ENCODE measurements at regions not wholly inside any gene's neighbourhood (a gene's known extent, or its start where the extent isn't known, plus 50 kb on each side); places are given as distances from the start of the nearest gene placed in this dataset.

DNA sequence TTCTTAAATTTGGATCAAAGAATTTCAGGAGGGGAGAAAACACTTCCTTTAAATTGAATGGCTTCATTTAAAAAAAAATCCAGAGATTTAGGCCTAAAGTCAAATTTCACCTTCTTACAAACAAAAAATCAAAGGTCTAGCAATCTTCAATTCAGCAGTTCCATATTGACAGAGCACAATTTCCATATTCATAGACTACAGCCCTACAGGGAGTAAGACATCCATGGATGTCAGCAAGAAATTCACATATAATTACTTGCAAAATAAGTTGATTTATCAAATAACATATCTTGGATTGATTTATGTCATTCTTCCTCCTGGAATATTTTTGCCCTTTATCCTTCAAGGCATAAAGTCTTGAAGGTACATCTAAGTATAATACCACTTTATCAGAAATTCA lies 103.4 kb downstream of the CNTN3 start:
- H4K20me1 ChIP-seq = no peaks in the 10 kb centered on the region
- H3K9me3 ChIP-seq = no peaks in the 10 kb centered on the region
- no peaks in the 10 kb centered on the region for H3K27me3 ChIP-seq
- H3K36me3 ChIP-seq = no peaks in the 10 kb centered on the region
- no peak overlapping the region for H3K27ac ChIP-seq
- H3K4me3 ChIP-seq = no peak overlapping the region
- no peak overlapping the region for H3K4me2 ChIP-seq
- H3K9ac ChIP-seq = no peak overlapping the region
- no peak for TF ChIP-seq Cebpa-rat (IDR thresholded peaks at IDR 0.05)
- no peaks in the 10 kb centered on the region for H3K4me1 ChIP-seq

DNA sequence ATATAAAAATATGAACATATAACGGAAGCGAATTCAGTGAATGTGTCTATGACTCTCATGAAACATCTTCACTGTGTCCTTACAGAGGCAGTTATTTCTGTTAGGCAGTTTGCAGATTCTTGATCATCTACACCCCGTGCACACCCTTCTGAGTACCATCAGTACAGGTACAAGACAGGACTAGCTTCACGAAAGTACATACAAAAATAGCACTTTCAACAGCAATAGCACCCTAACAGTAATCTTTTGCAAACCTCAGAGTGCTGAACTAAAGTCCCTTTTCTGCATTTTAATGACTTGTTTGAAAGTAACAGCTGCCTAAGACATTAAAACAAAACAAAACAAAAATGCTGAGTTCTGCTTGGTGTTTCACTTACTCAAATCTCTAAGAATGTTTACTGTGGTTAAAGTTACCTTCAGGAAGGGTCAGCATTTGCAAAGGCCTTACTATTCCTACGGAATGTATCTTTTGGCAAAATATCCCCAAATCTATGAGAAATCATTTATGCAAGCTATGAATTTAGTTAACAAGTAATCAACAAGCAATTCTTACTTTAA lies 104.1 kb downstream of the CNTN3 start:
- Histone ChIP-seq H3K4me2 (no peak overlapping the region), H4K20me1 (no peaks in the 10 kb centered on the region), H3K36me3 (no peaks in the 10 kb centered on the region), H3K4me3 (no peak overlapping the region), H3K9me3 (no peaks in the 10 kb centered on the region), H3K27ac (no peak overlapping the region), H3K9ac (no peak overlapping the region), H3K27me3 (no peaks in the 10 kb centered on the region), H3K4me1 (no peaks in the 10 kb centered on the region)
- no peak for TF ChIP-seq Cebpa-rat (IDR thresholded peaks at IDR 0.05)

DNA sequence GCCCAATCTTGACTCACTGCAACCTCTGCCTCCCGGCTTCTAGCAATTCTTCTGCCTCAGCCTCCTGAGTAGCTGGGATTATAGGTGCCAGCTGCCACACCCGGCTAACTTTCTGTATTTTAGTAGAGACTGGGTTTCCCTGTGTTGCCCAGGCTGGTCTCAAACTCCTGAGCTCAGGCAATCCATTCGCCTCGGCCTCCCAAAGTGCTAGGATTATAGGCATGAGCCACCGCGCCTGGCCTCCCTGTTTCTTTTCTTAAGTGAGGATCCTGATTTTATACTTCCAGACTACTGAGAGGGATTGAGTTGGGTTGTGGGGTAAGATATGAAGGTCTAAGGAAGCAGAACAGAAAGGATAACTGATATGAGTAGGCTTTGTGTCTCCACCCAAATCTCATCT lies 106.8 kb downstream of the CNTN3 start:
- Histone ChIP-seq H3K36me3 (no peaks in the 10 kb centered on the region), H4K20me1 (no peaks in the 10 kb centered on the region), H3K27me3 (no peaks in the 10 kb centered on the region), H3K4me1 (no peaks in the 10 kb centered on the region), H3K4me3 (no peak overlapping the region), H3K4me2 (no peak overlapping the region), H3K9me3 (no peaks in the 10 kb centered on the region), H3K9ac (no peak overlapping the region), H3K27ac (no peak overlapping the region)
- no peak for TF ChIP-seq Cebpa-rat (IDR thresholded peaks at IDR 0.05)

DNA sequence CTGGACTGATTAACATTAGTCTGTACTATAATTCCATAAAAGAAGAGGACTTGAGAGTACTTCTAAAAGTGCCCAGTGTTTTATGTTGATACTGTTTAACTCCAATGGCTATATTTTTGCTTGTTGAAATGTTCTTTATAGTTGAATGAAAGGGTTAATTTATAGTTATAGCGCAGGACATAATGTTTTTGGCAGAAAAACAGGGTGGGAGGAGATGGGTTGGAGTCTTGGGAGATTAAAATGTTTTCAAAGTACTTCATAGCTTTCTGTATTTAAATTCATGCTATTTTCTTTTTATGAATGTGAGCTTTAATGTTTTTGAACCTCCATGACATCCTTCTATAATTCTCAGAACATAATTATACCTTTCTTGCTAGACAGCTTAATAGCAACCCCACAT lies 108.2 kb downstream of the CNTN3 start:
- Histone ChIP-seq H3K36me3 (no peaks in the 10 kb centered on the region), H3K4me3 (no peak overlapping the region), H3K27ac (no peak overlapping the region), H4K20me1 (no peaks in the 10 kb centered on the region), H3K9me3 (no peaks in the 10 kb centered on the region), H3K27me3 (no peaks in the 10 kb centered on the region), H3K4me2 (no peak overlapping the region), H3K4me1 (no peaks in the 10 kb centered on the region), H3K9ac (no peak overlapping the region)
- no peak for TF ChIP-seq Cebpa-rat (IDR thresholded peaks at IDR 0.05)

DNA sequence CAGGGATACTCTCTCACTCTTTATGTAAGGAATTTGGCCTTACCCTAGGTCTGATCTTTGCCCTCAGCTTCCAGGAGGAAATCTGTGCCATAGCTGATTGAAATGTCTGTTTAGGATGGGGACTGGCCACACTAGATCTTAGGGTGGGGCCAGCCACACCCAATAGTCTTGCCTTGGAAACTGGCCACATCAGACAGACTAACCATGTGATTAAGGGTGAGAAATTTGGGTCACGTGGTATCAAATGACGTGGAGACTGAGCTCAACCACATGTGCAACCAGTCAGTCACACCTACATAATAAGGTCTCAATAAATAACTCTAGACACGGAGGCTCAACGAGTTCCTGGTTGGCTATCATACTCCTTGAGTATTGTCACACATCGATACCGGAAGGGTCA lies 113.5 kb downstream of the CNTN3 start:
- Histone ChIP-seq H3K9me3 (no peaks in the 10 kb centered on the region), H3K4me2 (no peak overlapping the region), H3K27ac (no peak overlapping the region), H3K36me3 (no peaks in the 10 kb centered on the region), H3K4me1 (no peaks in the 10 kb centered on the region), H3K4me3 (no peak overlapping the region), H3K27me3 (no peaks in the 10 kb centered on the region), H4K20me1 (no peaks in the 10 kb centered on the region), H3K9ac (no peak overlapping the region)
- TF ChIP-seq Cebpa-rat (IDR thresholded peaks at IDR 0.05) = no peak

DNA sequence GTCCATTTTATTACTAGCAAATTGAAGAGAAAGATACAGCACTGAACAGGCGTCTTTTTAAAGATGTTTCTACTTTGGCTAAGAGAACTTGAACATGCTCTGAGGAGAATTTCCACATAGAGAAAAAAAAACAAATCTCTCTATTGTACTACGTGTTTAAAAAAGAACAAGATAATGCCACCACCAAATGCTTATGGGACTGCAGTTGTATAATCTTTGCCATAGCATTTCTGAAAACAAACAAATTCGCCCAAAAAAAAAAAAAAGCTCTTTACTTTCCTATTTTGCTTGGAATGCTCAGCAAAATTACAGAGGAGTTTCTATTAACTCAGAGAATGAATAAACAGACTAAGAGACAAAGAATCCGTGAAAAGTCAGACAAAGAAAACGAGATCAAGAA lies 114.2 kb downstream of the CNTN3 start:
- Histone ChIP-seq H3K4me3 (no peak overlapping the region), H3K9ac (no peak overlapping the region), H4K20me1 (no peaks in the 10 kb centered on the region), H3K4me1 (no peaks in the 10 kb centered on the region), H3K9me3 (no peaks in the 10 kb centered on the region), H3K36me3 (no peaks in the 10 kb centered on the region), H3K4me2 (no peak overlapping the region), H3K27me3 (no peaks in the 10 kb centered on the region), H3K27ac (no peak overlapping the region)
- no peak for TF ChIP-seq Cebpa-rat (IDR thresholded peaks at IDR 0.05)

DNA sequence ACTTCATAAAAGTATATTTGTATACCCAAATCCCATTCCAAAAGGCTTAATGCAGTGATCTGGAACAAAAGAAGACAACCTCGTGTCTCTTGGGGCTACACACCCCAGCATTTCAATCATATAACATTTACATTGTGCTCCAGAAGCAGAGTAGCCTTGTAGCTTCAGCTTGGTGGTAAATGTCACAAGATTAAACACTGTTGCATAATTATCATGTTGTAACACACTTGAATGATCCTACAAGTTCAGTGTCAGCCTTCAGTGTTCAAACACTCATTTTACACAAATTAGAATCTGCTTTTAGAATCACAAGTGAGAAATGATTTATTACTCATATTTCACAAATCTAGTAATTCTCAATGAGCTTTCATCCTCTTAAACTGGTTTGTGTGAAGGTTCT lies 122.6 kb downstream of the CNTN3 start:
- no peaks in the 10 kb centered on the region for H3K36me3 ChIP-seq
- H3K27me3 ChIP-seq = no peaks in the 10 kb centered on the region
- no peak for TF ChIP-seq Cebpa-rat (IDR thresholded peaks at IDR 0.05)
- H3K9me3 ChIP-seq = no peaks in the 10 kb centered on the region
- no peaks in the 10 kb centered on the region for H4K20me1 ChIP-seq
- H3K27ac ChIP-seq = no peak overlapping the region
- no peak overlapping the region for H3K4me2 ChIP-seq
- no peak overlapping the region for H3K9ac ChIP-seq
- H3K4me3 ChIP-seq = no peak overlapping the region
- no peaks in the 10 kb centered on the region for H3K4me1 ChIP-seq

DNA sequence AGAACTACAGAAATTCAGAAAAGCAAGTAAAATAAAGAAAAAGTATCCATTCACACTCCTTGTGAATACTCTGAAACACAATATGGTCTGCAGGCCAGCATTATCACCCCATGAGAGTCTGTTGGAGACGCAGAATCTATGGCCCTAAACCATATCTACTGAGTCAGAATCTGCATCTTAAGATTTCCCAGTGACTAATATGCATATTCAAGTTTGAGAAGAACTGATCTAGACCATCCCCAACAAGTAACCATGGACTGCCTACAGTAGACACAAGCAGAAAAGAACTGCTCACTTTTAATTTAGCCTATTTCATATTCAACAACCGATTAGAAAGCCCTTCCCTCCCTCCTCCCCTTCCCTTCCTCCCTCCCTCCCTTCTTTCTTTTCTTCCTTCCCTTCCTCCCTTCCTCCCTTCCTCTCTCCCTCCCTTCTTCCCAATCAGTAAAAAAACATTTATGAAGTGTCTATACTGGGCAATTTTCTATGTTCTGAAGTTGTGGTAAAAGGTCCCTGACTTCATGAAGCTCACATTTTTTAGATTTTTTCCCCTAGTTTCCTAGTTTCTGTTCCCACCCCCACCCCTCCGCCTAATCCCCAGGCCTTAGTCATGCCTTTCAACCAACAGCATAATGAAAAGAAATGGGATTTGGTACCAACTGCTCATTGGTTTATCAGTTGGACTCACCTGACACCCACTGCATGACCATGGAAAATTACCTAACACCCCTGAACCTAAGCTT lies 125.2 kb downstream of the CNTN3 start:
- Histone ChIP-seq H3K9me3 (no peaks in the 10 kb centered on the region), H3K36me3 (no peaks in the 10 kb centered on the region), H3K4me2 (no peak overlapping the region), H3K9ac (no peak overlapping the region), H3K4me1 (no peaks in the 10 kb centered on the region), H4K20me1 (no peaks in the 10 kb centered on the region), H3K27ac (no peak overlapping the region), H3K27me3 (no peaks in the 10 kb centered on the region), H3K4me3 (no peak overlapping the region)
- no peak for TF ChIP-seq Cebpa-rat (IDR thresholded peaks at IDR 0.05)

DNA sequence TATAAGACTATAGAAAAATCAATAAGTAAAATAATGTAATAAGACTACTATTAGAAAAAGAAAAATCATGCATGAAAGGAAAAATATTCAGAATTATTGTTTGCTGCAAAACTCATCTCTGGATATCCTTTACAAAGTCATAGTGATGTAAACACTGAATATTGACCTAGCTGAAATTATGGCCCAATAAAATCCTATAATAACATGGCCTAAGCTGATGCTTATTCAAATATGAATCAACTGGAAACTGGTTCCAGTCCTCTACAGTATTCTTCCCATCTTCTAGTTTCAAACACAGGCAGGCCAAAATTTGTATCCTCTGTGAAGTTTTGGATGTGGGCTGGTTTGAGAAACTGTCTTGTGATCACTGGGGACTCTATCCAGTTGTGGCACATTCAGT lies 134.5 kb downstream of the CNTN3 start:
- Histone ChIP-seq H3K4me3 (no peak overlapping the region), H3K4me2 (no peak overlapping the region)
- TF ChIP-seq Cebpa-rat (IDR thresholded peaks at IDR 0.05) = no peak

DNA sequence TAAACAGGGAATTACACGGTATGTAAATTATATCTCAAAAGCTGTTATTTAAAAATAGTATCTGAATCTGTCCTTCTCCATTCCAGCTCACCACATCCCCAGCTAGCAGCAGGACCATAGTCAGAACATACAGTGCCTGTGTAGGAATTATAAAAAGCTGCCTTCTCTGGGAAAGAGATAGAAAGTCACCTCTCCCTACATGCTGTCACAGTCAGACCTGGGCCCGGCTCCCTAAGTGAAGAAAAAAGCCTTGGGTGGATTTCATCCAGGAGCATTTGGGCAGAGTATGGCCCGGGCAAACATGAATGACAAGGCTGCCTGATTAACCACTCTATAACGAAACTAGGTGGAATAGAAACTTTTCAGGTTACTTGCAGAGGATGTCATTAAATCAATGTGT lies 144.1 kb downstream of the CNTN3 start:
- no peak for TF ChIP-seq Cebpa-rat (IDR thresholded peaks at IDR 0.05)
- H3K27ac ChIP-seq = no peak overlapping the region
- no peaks in the 10 kb centered on the region for H3K4me1 ChIP-seq
- H3K36me3 ChIP-seq = no peaks in the 10 kb centered on the region
- no peaks in the 10 kb centered on the region for H4K20me1 ChIP-seq
- H3K9me3 ChIP-seq = no peaks in the 10 kb centered on the region
- no peak overlapping the region for H3K4me3 ChIP-seq
- no peak overlapping the region for H3K9ac ChIP-seq
- no peaks in the 10 kb centered on the region for H3K27me3 ChIP-seq
- no peak overlapping the region for H3K4me2 ChIP-seq

More for the DNA sequence above, 134.5 kb downstream of the CNTN3 start:
- H3K27ac ChIP-seq = no peak overlapping the region
- H3K9ac ChIP-seq = no peak overlapping the region
- no peaks in the 10 kb centered on the region for H3K4me1 ChIP-seq
- H4K20me1 ChIP-seq = no peaks in the 10 kb centered on the region
- no peaks in the 10 kb centered on the region for H3K9me3 ChIP-seq
- no peaks in the 10 kb centered on the region for H3K36me3 ChIP-seq
- no peaks in the 10 kb centered on the region for H3K27me3 ChIP-seq

All from BLaER1 (cell line).